ENCODE measurements at regions not wholly inside any gene's neighbourhood (a gene's known extent, or its start where the extent isn't known, plus 50 kb on each side); places are given as distances from the start of the nearest gene placed in this dataset.

DNA sequence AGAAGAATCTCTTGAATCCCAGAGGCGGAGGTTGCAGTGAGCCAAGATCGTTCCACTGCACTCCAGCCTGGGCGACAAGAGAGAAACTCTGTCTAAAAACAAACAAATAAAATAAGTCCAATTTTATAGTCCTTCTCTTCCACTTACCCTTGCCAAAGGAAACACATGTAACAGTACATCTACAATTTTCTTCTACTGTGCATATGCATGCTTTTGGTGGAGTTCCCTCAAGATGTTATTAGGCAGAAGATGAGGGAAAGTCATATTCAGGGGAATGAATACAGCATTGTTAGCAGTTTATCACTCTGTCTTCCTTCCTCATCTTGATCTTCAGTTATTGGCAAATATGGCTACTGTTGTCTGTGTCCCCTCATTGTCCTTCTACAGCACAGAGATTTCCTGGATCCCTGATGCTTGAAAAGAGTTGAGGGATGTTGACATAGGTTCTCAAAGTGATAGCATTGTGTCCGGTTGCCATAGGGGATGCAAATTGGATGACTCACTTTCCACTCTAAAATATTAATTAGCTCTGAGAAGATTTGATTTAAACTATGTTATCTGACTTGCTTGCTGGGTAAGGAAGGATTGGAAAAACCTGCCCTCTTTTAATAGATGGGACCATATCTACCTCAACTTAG, 1173.6 kb downstream of the KCNT2 start:
- TF ChIP-seq FOXP2 (optimal IDR thresholded peaks at IDR 0.05; ENCODE audit: borderline replicate concordance, extremely low read depth, extremely low read length, insufficient read depth) (no peak), SIN3A (IDR thresholded peaks at IDR 0.05; ENCODE audit: borderline replicate concordance, insufficient read depth, low read length) (no peak), POLR2AphosphoS5 (IDR thresholded peaks at IDR 0.05; ENCODE audit: low read depth, low read length) (no peak), TAF1 (IDR thresholded peaks at IDR 0.05; ENCODE audit: borderline replicate concordance, insufficient read depth, low read length) (no peak)
- TF ChIP-seq, protein P1, sequence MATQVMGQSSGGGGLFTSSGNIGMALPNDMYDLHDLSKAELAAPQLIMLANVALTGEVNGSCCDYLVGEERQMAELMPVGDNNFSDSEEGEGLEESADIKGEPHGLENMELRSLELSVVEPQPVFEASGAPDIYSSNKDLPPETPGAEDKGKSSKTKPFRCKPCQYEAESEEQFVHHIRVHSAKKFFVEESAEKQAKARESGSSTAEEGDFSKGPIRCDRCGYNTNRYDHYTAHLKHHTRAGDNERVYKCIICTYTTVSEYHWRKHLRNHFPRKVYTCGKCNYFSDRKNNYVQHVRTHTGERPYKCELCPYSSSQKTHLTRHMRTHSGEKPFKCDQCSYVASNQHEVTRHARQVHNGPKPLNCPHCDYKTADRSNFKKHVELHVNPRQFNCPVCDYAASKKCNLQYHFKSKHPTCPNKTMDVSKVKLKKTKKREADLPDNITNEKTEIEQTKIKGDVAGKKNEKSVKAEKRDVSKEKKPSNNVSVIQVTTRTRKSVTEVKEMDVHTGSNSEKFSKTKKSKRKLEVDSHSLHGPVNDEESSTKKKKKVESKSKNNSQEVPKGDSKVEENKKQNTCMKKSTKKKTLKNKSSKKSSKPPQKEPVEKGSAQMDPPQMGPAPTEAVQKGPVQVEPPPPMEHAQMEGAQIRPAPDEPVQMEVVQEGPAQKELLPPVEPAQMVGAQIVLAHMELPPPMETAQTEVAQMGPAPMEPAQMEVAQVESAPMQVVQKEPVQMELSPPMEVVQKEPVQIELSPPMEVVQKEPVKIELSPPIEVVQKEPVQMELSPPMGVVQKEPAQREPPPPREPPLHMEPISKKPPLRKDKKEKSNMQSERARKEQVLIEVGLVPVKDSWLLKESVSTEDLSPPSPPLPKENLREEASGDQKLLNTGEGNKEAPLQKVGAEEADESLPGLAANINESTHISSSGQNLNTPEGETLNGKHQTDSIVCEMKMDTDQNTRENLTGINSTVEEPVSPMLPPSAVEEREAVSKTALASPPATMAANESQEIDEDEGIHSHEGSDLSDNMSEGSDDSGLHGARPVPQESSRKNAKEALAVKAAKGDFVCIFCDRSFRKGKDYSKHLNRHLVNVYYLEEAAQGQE (IDR thresholded peaks at IDR 0.05; ENCODE audit: insufficient read depth in 1 of 2, low read depth in 2 of 2, low read length in 2 of 2), result no peak

DNA sequence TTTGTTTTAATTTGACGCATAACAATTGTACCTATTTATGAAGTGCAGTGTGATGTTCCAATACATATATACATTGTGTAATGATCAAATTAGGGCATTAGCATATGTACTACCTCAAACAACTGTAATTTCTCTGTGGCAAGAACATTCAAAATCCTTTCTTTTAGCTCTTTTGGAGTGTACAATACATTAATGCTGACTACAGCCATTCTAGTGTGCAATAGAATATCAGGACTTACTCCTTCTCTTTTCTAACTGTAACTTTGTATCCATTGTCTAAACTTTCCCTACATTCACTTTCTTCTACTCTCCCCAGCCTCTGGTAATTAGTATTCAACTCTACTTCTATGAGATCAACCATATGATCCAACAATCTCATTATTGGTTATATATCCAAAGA, 1177.4 kb downstream of the KCNT2 start:
- TF ChIP-seq TAF1 (IDR thresholded peaks at IDR 0.05; ENCODE audit: borderline replicate concordance, insufficient read depth, low read length), result no peak
- TF ChIP-seq, protein P1 (IDR thresholded peaks at IDR 0.05; ENCODE audit: insufficient read depth in 1 of 2, low read depth in 2 of 2, low read length in 2 of 2), result no peak
- no peak for TF ChIP-seq FOXP2 (optimal IDR thresholded peaks at IDR 0.05; ENCODE audit: borderline replicate concordance, extremely low read depth, extremely low read length, insufficient read depth)
- TF ChIP-seq SIN3A (IDR thresholded peaks at IDR 0.05; ENCODE audit: borderline replicate concordance, insufficient read depth, low read length), result no peak
- no peak for TF ChIP-seq POLR2AphosphoS5 (IDR thresholded peaks at IDR 0.05; ENCODE audit: low read depth, low read length)

DNA sequence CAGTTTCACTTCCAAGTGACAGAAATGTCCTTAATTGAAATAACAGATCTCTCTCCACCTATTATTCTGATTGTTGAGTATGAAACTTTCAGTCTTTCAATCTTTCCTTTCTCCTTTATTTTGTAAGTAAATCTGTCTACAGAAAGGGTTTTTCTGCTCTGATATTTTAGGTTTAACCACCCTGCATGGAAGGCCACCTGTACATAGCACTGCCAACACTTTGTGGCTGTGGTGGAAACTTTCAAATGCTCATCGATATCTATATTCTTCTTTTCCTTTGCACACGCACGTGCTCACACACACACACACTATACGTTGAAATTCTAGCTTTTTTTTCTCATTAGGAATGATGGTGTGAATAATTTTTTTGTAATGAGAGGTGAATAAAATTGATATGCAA, 1179.3 kb downstream of the KCNT2 start:
- TF ChIP-seq POLR2AphosphoS5 (IDR thresholded peaks at IDR 0.05; ENCODE audit: low read depth, low read length) (no peak), FOXP2 (optimal IDR thresholded peaks at IDR 0.05; ENCODE audit: borderline replicate concordance, extremely low read depth, extremely low read length, insufficient read depth) (no peak), TAF1 (IDR thresholded peaks at IDR 0.05; ENCODE audit: borderline replicate concordance, insufficient read depth, low read length) (no peak), SIN3A (IDR thresholded peaks at IDR 0.05; ENCODE audit: borderline replicate concordance, insufficient read depth, low read length) (no peak)
- TF ChIP-seq, protein P1 (IDR thresholded peaks at IDR 0.05; ENCODE audit: insufficient read depth in 1 of 2, low read depth in 2 of 2, low read length in 2 of 2), result no peak

DNA sequence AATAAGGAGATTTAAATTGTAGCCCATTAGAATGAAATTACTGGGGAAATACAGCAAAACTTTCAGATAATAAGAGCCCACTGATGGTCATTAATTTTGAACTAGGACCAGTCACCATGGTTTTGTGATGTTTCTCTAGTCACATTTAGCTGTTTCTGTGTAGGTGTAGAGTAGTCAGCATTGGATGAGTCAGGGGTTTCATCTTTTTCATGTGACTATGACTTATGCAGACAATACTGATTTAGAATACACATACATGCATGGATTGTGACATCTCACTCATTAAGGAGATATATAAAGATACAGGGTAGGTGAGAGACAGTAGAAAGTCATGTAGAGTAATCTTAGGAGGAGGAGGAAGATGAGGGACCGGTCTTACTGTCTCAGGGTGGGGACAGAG, 1192.7 kb downstream of the KCNT2 start:
- TF ChIP-seq TAF1 (IDR thresholded peaks at IDR 0.05; ENCODE audit: borderline replicate concordance, insufficient read depth, low read length) (no peak), FOXP2 (optimal IDR thresholded peaks at IDR 0.05; ENCODE audit: borderline replicate concordance, extremely low read depth, extremely low read length, insufficient read depth) (no peak), POLR2AphosphoS5 (IDR thresholded peaks at IDR 0.05; ENCODE audit: low read depth, low read length) (no peak), SIN3A (IDR thresholded peaks at IDR 0.05; ENCODE audit: borderline replicate concordance, insufficient read depth, low read length) (no peak)
- TF ChIP-seq, protein P1 (IDR thresholded peaks at IDR 0.05; ENCODE audit: insufficient read depth in 1 of 2, low read depth in 2 of 2, low read length in 2 of 2), result no peak
